ENCODE measurements at regions not wholly inside any gene's neighbourhood (a gene's known extent, or its start where the extent isn't known, plus 50 kb on each side); places are given as distances from the start of the nearest gene placed in this dataset.
A peak's percentile ranks its signal among the peaks of the same experiment; 100 is the strongest.

DNA sequence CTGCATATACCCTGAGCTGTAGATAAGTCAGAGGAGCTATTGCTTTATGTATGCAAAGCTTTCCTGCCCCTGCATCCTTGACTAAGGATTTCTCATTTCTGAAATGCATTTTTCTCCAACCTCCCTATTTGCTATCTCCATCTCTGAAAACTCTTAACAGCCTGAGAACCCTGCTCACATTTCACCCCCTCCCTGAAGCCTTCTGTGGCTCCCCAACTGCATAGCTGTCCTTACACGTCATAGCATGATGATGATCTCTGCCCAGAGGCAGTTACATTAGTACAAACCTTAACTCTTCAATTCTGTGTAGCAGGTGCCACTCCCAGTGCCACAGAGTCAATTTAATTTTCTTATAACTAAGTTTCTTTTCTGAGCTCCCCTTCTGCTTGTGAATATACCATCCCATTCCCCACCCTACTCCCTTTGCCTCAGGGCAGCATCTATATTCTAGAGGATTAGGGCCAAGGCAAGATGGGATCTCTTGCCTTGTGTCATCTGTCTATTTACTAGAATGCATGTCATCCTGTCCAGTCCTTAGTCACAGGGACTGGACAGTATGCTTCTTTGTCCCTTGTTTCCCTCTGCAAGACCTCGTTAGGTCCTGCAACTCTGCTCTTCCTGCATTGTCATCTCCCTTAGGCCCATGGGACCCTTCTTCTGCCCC is 149.7 kb upstream of the SPRY4 start:
- DNase-seq (ENCODE audit: low read depth), result no peak

- no peak for DNase-seq (ENCODE audit: low read depth)
These were observed 148.2 kb upstream of the SPRY4 start for GRCh38 chr5:142473038-142473437.

- peak; percentile 23 for DNase-seq (ENCODE audit: low read depth)
These were observed 147.6 kb upstream of the SPRY4 start for GRCh38 chr5:142472306-142472951.

GRCh38 chr5:142466195-142466971 is 141.6 kb upstream of the SPRY4 start:
- DNase-seq (ENCODE audit: low read depth), result no peak

- DNase-seq (ENCODE audit: low read depth), result no peak
These were observed 140.7 kb upstream of the SPRY4 start for GRCh38 chr5:142465476-142465875.

DNA sequence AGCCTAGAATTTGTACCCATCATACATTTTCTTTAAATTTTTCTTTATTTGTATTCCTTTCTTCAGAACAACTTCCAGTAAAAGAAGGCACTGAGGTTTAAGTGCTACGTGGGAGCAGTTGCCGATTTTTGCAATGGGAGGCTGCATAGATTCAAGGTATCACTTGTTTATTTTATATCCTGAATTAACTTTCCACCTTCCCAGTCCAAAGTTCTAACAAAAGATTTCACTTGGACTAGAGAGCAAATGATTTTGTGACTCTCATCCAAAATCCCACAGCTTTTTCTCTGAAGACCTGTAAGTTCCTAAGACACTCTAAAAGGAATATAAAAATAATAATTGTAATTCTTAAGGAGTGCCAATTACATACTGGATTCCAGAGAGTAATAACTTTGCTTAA is 139.1 kb upstream of the SPRY4 start:
- DNase-seq (ENCODE audit: low read depth), result no peak

- DNase-seq (ENCODE audit: low read depth), result no peak
These were observed 136.3 kb upstream of the SPRY4 start for GRCh38 chr5:142461028-142461590.

DNA sequence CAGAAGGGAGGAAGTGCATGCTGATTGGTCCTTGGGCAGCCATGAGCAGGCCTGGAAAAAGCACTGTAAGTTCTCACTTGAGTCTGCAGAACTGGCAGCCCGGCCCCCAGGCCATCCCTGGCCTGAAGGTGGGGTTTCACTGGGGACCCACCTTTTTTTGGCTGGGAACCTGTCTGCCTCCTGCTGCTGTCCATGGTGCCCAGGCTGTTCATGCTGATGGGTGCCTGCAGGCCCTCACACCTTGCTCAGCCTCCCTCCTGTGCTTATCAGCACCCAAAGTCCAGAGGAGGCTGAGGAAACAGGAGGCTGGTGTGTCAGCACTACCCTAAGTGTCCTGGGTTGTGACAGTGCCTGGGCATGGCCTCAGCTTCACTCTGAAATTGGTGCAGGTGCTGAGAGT is 134.4 kb upstream of the SPRY4 start:
- DNase-seq (ENCODE audit: low read depth), result no peak

- no peak for DNase-seq (ENCODE audit: low read depth)
These were observed 131.0 kb upstream of the SPRY4 start for GRCh38 chr5:142455856-142456255.

- no peak for DNase-seq (ENCODE audit: low read depth)
These were observed 129.1 kb upstream of the SPRY4 start for GRCh38 chr5:142453932-142454331.

DNA sequence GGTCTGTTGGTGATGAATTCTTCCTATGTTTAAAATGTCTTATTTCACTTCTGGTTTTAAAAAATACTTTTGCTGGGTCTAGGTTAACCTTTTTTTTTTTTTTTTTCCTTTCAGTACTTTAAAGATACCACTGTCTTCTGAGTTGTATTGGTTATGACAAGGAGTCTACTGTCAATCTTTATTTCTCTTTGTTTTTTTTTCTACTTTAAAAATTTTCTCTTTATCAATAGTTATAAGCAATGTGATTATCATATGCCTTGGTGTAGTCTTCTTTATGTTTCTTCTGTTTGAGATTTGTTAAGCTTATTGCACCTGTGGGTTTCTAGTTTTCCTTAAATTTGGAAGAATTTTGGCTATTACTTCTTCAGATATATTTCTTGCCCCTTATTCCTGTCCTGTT is 125.6 kb upstream of the SPRY4 start:
- DNase-seq (ENCODE audit: low read depth), result no peak

GRCh38 chr5:142447887-142448286 is 123.1 kb upstream of the SPRY4 start:
- no peak for DNase-seq (ENCODE audit: low read depth)

DNA sequence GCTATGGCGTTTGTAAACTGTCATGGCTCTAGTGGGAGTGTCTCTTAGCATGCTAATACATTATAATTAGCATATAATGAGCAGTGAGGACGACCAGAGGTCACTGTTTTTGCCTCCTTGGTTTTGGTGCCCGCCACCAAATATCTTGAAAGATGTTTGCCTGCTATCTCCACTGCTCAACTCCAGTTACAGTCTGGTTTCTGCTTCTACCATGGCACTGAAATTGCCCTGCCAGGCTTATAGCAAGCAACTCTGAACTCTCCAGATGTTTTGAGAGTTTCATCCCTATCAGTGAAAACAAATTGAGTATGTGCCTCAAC is 122.1 kb upstream of the SPRY4 start:
- DNase-seq (ENCODE audit: low read depth), result no peak

GRCh38 chr5:142446131-142446959 is 121.5 kb upstream of the SPRY4 start:
- no peak for DNase-seq (ENCODE audit: low read depth)

- no peak for DNase-seq (ENCODE audit: low read depth)
These were observed 120.4 kb upstream of the SPRY4 start for GRCh38 chr5:142445266-142445665.

- DNase-seq (ENCODE audit: low read depth), result no peak
These were observed 116.8 kb upstream of the SPRY4 start for GRCh38 chr5:142441616-142442015.

GRCh38 chr5:142439207-142439860 is 114.5 kb upstream of the SPRY4 start:
- DNase-seq (ENCODE audit: low read depth), result no peak

DNA sequence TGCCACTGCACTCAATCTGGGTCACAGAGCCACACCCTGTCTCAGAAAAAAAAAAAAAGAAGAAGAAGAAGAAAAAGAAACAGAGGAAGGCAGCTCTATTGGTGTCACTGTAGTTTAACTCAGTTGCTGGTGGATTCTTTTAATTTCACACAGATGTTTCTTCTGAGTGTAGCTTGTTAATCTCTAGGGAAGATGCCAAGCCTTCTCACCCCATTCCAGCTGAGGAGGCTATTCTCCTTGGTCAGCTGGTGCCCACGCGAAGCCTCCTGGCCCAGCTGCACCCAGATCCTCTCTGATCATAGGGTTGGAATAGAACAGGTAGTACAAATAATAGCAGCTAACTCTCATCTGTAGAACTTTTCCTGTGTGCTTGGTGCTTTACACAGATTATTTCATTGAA is 113.8 kb upstream of the SPRY4 start:
- DNase-seq (ENCODE audit: low read depth), result no peak

DNA sequence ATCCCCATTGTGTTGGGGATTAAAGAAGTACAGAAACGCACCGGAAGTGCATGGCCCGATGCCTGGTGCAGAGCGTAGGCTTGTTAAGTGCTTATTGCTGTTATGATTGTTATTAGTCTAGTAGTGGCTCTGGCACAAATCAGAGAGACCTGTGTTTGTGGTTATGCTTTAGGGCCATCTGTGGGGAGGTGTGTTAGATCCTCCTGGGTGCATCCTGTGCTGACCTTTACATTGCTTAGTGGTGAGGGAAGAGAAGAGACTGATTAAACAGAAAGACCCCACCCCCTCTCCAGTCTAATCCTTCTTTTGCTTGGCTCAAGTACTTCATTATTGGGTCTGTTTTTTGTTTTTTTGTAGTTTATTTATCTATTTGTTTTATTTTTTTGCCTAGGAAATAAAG is 112.7 kb upstream of the SPRY4 start:
- DNase-seq (ENCODE audit: low read depth), result no peak

DNA sequence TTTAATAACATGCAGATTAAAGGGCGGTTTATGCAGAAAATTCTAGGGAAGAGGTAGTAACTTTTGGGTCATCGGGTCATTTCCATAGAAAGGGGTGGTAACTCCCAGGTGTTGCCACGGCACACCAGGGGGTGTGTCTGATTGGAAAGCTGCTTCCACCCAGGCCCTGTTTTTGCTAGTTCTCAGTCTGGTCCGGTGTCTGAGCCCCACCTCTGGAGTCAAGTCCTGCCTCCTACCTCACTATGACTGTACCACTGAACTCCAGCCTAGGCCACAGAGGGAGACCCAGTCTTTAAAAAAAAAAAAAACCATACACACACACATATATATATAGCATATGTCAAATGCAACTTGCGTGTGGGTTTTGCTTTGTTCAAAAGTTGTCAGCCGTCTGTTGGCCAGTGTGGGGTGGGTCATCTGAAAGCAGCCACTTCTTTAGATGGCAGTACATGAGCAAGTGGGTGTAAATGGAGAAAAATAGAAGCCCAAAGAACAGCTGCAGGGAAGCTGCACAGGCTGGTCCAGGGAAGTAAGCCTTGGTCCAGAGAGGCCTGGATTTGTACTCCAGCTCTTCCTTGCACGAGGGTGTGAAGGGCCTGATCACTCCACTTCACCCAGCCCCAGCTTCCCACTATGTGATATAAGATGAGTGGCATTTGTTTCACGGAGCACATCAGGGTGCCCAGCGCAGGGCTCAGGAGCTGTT is 110.7 kb upstream of the SPRY4 start:
- DNase-seq (ENCODE audit: low read depth), result no peak

DNA sequence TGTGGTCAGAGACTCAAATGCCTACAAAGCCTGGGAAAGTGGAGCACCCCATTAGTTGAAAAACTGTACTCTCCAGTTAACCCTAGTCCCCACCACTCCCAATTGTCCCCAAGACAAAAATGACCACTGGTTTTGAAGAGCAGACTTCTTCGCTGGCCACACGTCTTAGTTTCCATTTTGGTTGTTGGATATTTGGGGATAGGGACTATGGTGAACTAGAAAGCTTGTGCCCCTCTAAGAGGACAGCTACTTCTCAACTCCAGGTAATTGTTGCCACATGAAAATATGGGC is 109.4 kb upstream of the SPRY4 start:
- DNase-seq (ENCODE audit: low read depth), result no peak

All from activated gamma-delta T cell treated with anti-CD3 and anti-CD28 coated beads, Interleukin-2, amount 50 U/mL, for 16 hours (primary cell).